ENCODE measurements at regions not wholly inside any gene's neighbourhood (a gene's known extent, or its start where the extent isn't known, plus 50 kb on each side); places are given as distances from the start of the nearest gene placed in this dataset.

DNA sequence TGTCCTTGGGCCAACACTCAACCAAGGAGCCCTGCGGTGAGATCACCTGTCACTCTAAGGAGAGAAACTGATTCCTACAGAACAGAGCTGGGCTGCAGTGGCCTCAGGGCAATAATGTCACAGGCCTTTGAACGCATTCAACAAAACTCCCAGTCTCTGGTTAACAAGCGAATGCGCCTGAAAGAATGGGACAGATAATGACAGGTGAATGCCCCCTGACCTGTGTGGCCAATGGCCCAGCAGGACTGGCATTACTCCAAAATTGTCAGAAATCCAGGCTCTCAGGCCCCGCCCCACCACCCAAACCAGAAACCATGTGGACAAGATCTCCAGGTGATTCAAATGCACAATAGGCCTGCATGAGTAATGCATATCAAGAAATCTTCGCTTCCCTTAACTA is 277.7 kb upstream of the KLF6 start:
- peaks cover 0 to 33% (median 15%) of the 10 kb centered on the region in 4 donors for H3K4me1 Mint-ChIP-seq
- H3K27ac ChIP-seq (ENCODE audit: insufficient read depth, low read length, poor library complexity, severe bottlenecking), result no peak overlapping the region
- H3K36me3 ChIP-seq (ENCODE audit: control insufficient read depth, insufficient read depth, low read length), result no peaks in the 10 kb centered on the region
- H3K9me3 ChIP-seq (ENCODE audit: control insufficient read depth in 2 of 2, low read length in 2 of 2), result no peaks in the 10 kb centered on the region
- no peaks in the 10 kb centered on the region for H3K27me3 ChIP-seq (ENCODE audit: control insufficient read depth, insufficient read depth, low read length)
- H3K27ac Mint-ChIP-seq, result peak overlapping the region in 1 of 3 donors; percentile 45
- ATAC-seq (ENCODE audit: low read depth in 2 of 2), result no peak
- H3K9me3 Mint-ChIP-seq, result peaks cover 0 to 2% (median 0%) of the 10 kb centered on the region in 7 donors
- H3K36me3 Mint-ChIP-seq, result no peaks in the 10 kb centered on the region
- no peaks in the 10 kb centered on the region for H3K27me3 Mint-ChIP-seq
- DNase-seq, result no peak
- peaks cover 9% of the 10 kb centered on the region for H3K4me1 ChIP-seq (ENCODE audit: control insufficient read depth, insufficient read depth, low read length, poor library complexity, severe bottlenecking)
- H3K4me3 ChIP-seq (ENCODE audit: low read depth, low read length), result no peak overlapping the region
- H3K4me3 Mint-ChIP-seq, result no peak overlapping the region

DNA sequence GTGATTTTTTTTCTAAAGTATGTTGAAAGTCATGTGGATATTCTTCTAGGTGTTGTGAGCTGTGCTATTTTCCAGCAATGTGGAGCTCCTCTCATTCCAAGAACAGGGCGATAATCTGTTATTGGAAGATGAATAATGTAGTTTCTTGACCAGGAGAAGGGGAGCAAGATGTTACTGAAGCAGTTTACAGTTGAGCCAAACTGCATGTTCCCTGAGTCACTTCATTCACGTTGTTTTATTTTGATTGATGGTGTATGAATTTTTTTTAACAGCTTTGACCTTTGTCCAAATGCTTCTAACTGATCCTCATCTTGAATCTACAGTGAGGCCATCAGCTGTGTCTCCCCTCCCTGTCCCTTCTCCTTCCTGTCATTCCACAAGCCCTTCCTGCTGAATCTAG is 277.1 kb upstream of the KLF6 start:
- Mint-ChIP-seq H3K27ac (peak overlapping the region in 1 of 3 donors; percentile 45), H3K4me1 (peaks cover 0 to 33% (median 15%) of the 10 kb centered on the region in 4 donors), H3K36me3 (no peaks in the 10 kb centered on the region), H3K27me3 (no peaks in the 10 kb centered on the region), H3K9me3 (peaks cover 0 to 2% (median 0%) of the 10 kb centered on the region in 7 donors), H3K4me3 (no peak overlapping the region)
- ATAC-seq (ENCODE audit: low read depth in 2 of 2) (no peak), DNase-seq (no peak)
- Histone ChIP-seq H3K4me1 (ENCODE audit: control insufficient read depth, insufficient read depth, low read length, poor library complexity, severe bottlenecking) (peaks cover 9% of the 10 kb centered on the region), H3K4me3 (ENCODE audit: low read depth, low read length) (no peak overlapping the region), H3K9me3 (ENCODE audit: control insufficient read depth in 2 of 2, low read length in 2 of 2) (no peaks in the 10 kb centered on the region), H3K27me3 (ENCODE audit: control insufficient read depth, insufficient read depth, low read length) (no peaks in the 10 kb centered on the region), H3K36me3 (ENCODE audit: control insufficient read depth, insufficient read depth, low read length) (no peaks in the 10 kb centered on the region), H3K27ac (ENCODE audit: insufficient read depth, low read length, poor library complexity, severe bottlenecking) (no peak overlapping the region)

DNA sequence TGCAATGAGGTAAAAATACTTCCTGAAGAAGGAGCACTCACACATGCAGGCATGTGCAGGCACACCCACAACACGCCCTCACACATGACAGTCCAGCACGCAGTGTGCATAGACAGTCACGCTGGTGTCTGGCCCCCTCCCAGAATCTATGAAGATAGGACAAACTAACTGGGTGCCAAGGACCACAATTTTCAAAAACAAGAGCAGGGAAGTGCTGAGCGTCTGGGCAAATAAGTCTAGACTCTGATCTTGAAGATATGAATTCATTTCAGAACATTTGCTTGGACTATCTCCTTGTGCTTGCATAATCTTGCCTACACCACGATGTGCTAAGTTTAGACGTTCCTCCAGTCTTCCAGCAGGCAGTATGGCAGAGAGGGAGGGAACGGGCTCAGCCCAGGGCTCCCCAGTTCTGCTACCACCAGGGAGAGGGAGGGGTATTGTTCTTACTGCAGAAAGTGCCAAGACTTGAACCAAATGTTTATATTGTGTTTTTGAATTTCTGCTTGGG is 276.5 kb upstream of the KLF6 start:
- Histone ChIP-seq H3K4me1 (ENCODE audit: control insufficient read depth, insufficient read depth, low read length, poor library complexity, severe bottlenecking) (peaks cover 9% of the 10 kb centered on the region), H3K36me3 (ENCODE audit: control insufficient read depth, insufficient read depth, low read length) (no peaks in the 10 kb centered on the region), H3K9me3 (ENCODE audit: control insufficient read depth in 2 of 2, low read length in 2 of 2) (no peaks in the 10 kb centered on the region), H3K27ac (ENCODE audit: insufficient read depth, low read length, poor library complexity, severe bottlenecking) (no peak overlapping the region), H3K4me3 (ENCODE audit: low read depth, low read length) (no peak overlapping the region), H3K27me3 (ENCODE audit: control insufficient read depth, insufficient read depth, low read length) (no peaks in the 10 kb centered on the region)
- Mint-ChIP-seq H3K9me3 (peaks cover 0 to 2% (median 0%) of the 10 kb centered on the region in 7 donors), H3K4me3 (no peak overlapping the region), H3K27ac (peak overlapping the region in 1 of 3 donors; percentile 56), H3K36me3 (no peaks in the 10 kb centered on the region), H3K27me3 (no peaks in the 10 kb centered on the region), H3K4me1 (peaks cover 0 to 32% (median 15%) of the 10 kb centered on the region in 4 donors)
- ATAC-seq (ENCODE audit: low read depth in 2 of 2), result no peak
- no peak for DNase-seq

DNA sequence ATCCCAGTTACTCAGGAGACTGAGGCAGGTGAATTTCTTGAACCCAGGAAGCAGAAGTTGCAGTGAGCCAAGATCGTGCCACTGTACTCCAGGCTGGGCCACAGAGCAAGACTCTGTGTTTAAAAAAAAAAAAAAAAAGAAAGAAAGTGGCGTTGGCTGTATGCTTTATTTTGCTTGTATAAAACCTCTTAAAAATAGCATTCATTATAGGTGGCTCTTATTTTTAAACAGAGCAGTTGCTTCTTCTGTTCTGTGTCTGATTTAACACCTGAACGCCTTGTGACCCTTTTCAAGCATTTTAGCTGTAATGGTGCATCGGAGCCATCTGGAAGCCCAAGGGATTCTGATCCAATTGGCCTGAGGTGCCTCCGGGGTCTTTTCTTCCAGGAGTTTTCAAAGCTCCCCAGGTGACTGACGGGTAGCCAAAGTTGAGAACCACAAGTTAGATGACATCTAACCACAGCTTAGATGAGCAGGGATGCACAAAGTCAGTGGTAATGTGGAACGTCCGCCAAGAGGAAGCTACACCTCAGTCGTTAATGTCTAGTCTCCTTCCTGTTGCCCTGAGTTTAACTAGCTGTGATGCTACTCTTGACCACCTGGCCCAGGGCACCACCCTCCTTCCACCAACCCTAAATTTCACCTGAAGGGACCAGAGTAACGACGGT is 274.6 kb upstream of the KLF6 start:
- Mint-ChIP-seq H3K4me1 (peaks cover 0 to 27% (median 14%) of the 10 kb centered on the region in 4 donors), H3K36me3 (no peaks in the 10 kb centered on the region), H3K9me3 (peaks cover 0 to 2% (median 0%) of the 10 kb centered on the region in 7 donors), H3K4me3 (no peak overlapping the region), H3K27ac (peak overlapping the region; percentile 50 to 87 (median 62)), H3K27me3 (no peaks in the 10 kb centered on the region)
- Histone ChIP-seq H3K27me3 (ENCODE audit: control insufficient read depth, insufficient read depth, low read length) (no peaks in the 10 kb centered on the region), H3K36me3 (ENCODE audit: control insufficient read depth, insufficient read depth, low read length) (no peaks in the 10 kb centered on the region), H3K4me1 (ENCODE audit: control insufficient read depth, insufficient read depth, low read length, poor library complexity, severe bottlenecking) (peaks cover 9% of the 10 kb centered on the region), H3K27ac (ENCODE audit: insufficient read depth, low read length, poor library complexity, severe bottlenecking) (no peak overlapping the region), H3K9me3 (ENCODE audit: control insufficient read depth in 2 of 2, low read length in 2 of 2) (no peaks in the 10 kb centered on the region), H3K4me3 (ENCODE audit: low read depth, low read length) (no peak overlapping the region)
- DNase-seq (peak in 1 of 3 donors; percentile 54), ATAC-seq (ENCODE audit: low read depth in 2 of 2) (peak; percentile 66 to 81)

- H3K36me3 ChIP-seq (ENCODE audit: control insufficient read depth, insufficient read depth, low read length), result no peaks in the 10 kb centered on the region
- no peaks in the 10 kb centered on the region for H3K27me3 ChIP-seq (ENCODE audit: control insufficient read depth, insufficient read depth, low read length)
- Mint-ChIP-seq H3K4me3 (no peak overlapping the region), H3K4me1 (peaks cover 0 to 27% (median 14%) of the 10 kb centered on the region in 4 donors), H3K27ac (no peak overlapping the region), H3K9me3 (peaks cover 0 to 2% (median 0%) of the 10 kb centered on the region in 7 donors), H3K36me3 (no peaks in the 10 kb centered on the region), H3K27me3 (no peaks in the 10 kb centered on the region)
- no peak overlapping the region for H3K27ac ChIP-seq (ENCODE audit: insufficient read depth, low read length, poor library complexity, severe bottlenecking)
- H3K4me3 ChIP-seq (ENCODE audit: low read depth, low read length), result no peak overlapping the region
- DNase-seq (no peak), ATAC-seq (ENCODE audit: low read depth in 2 of 2) (no peak)
- peaks cover 9% of the 10 kb centered on the region for H3K4me1 ChIP-seq (ENCODE audit: control insufficient read depth, insufficient read depth, low read length, poor library complexity, severe bottlenecking)
- no peaks in the 10 kb centered on the region for H3K9me3 ChIP-seq (ENCODE audit: control insufficient read depth in 2 of 2, low read length in 2 of 2)
Observed at GRCh38 chr10:4058514-4059029, 273.6 kb upstream of the KLF6 start.

GRCh38 chr10:4057725-4058513 is 272.9 kb upstream of the KLF6 start:
- Mint-ChIP-seq H3K27ac (no peak overlapping the region), H3K36me3 (no peaks in the 10 kb centered on the region), H3K27me3 (no peaks in the 10 kb centered on the region), H3K4me3 (no peak overlapping the region), H3K9me3 (peaks cover 0 to 2% (median 0%) of the 10 kb centered on the region in 7 donors), H3K4me1 (peaks cover 0 to 27% (median 14%) of the 10 kb centered on the region in 4 donors)
- Histone ChIP-seq H3K4me3 (ENCODE audit: low read depth, low read length) (no peak overlapping the region), H3K27ac (ENCODE audit: insufficient read depth, low read length, poor library complexity, severe bottlenecking) (no peak overlapping the region), H3K27me3 (ENCODE audit: control insufficient read depth, insufficient read depth, low read length) (no peaks in the 10 kb centered on the region), H3K9me3 (ENCODE audit: control insufficient read depth in 2 of 2, low read length in 2 of 2) (no peaks in the 10 kb centered on the region), H3K4me1 (ENCODE audit: control insufficient read depth, insufficient read depth, low read length, poor library complexity, severe bottlenecking) (peaks cover 9% of the 10 kb centered on the region), H3K36me3 (ENCODE audit: control insufficient read depth, insufficient read depth, low read length) (no peaks in the 10 kb centered on the region)
- ATAC-seq (ENCODE audit: low read depth in 2 of 2) (no peak), DNase-seq (no peak)

DNA sequence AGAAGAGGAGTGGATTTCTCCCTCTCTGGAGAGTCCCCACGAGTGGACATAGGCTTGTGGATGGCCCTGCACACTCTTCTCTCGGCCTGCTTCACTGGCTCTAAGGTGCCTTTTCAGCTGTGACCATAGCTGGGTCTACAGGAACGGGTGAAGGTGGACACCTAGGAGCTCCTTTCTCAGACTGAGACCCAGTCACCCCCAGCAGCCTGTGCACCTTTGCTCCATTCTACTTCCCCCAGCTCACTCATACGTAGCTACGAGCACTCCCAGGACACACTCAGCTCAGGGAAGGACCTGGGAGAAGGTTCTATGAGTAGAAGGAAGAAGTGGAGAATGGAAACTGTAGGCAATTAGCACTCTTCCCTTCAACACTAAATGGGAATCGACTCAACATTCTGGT is 272.0 kb upstream of the KLF6 start:
- H3K4me3 ChIP-seq (ENCODE audit: low read depth, low read length), result no peak overlapping the region
- ATAC-seq (ENCODE audit: low read depth in 2 of 2), result no peak
- DNase-seq, result no peak
- Mint-ChIP-seq H3K36me3 (no peaks in the 10 kb centered on the region), H3K27ac (no peak overlapping the region), H3K27me3 (no peaks in the 10 kb centered on the region), H3K4me3 (no peak overlapping the region), H3K4me1 (peaks cover 0 to 25% (median 12%) of the 10 kb centered on the region in 4 donors), H3K9me3 (peaks cover 0 to 2% (median 0%) of the 10 kb centered on the region in 7 donors)
- peaks cover 9% of the 10 kb centered on the region for H3K4me1 ChIP-seq (ENCODE audit: control insufficient read depth, insufficient read depth, low read length, poor library complexity, severe bottlenecking)
- no peaks in the 10 kb centered on the region for H3K9me3 ChIP-seq (ENCODE audit: control insufficient read depth in 2 of 2, low read length in 2 of 2)
- no peak overlapping the region for H3K27ac ChIP-seq (ENCODE audit: insufficient read depth, low read length, poor library complexity, severe bottlenecking)
- H3K27me3 ChIP-seq (ENCODE audit: control insufficient read depth, insufficient read depth, low read length), result no peaks in the 10 kb centered on the region
- no peaks in the 10 kb centered on the region for H3K36me3 ChIP-seq (ENCODE audit: control insufficient read depth, insufficient read depth, low read length)

Data from CD4-positive, CD25-positive, alpha-beta regulatory T cell (primary cell).